Suprapubic skin (tissue), 4 donors: ENCODE measurements at regions not wholly inside any gene's neighbourhood (a gene's known extent, or its start where the extent isn't known, plus 50 kb on each side); places are given as distances from the start of the nearest gene placed in this dataset.
"Not testable (repeated sequence)": the region's sequence is repeated elsewhere in the genome, so short reads cannot be mapped to it uniquely, and the experiment has no call there.

Source experiments
- EP300 ChIP-seq: sonication (generic); formaldehyde crosslinking; IDR thresholded peaks from one replicate; pipeline ENCODE4 v1.6.1; 2017; ENCODE audit warnings: antibody characterized with exemption
- POLR2A ChIP-seq, 2 donors: fragments of 450-650 bp; IDR thresholded peaks; one replicate each; pipeline ENCODE4 v1.6.1; 2017; ENCODE audit warnings: antibody characterized with exemption in 2 of 2, mild to moderate bottlenecking in 2 of 2, moderate library complexity in 2 of 2
- POLR2AphosphoS5 ChIP-seq, 3 donors: sonication (generic); formaldehyde crosslinking; IDR thresholded peaks; one replicate each; pipeline ENCODE4 v1.6.1; 2017; ENCODE audit warnings: antibody characterized with exemption in 3 of 3
- TF ChIP-seq, protein P1 (sequence below), 2 donors: fragments of 200-600 bp in 1 of 2; fragments of 450-650 bp in 1 of 2; sonication (generic) in 1 of 2; IDR thresholded peaks; one replicate each; pipeline ENCODE4 v1.5.1; 2016 to 2019; ENCODE audit warnings: antibody characterized with exemption in 2 of 2, mild to moderate bottlenecking in 1 of 2, moderate library complexity in 1 of 2

- TF ChIP-seq, protein P1, sequence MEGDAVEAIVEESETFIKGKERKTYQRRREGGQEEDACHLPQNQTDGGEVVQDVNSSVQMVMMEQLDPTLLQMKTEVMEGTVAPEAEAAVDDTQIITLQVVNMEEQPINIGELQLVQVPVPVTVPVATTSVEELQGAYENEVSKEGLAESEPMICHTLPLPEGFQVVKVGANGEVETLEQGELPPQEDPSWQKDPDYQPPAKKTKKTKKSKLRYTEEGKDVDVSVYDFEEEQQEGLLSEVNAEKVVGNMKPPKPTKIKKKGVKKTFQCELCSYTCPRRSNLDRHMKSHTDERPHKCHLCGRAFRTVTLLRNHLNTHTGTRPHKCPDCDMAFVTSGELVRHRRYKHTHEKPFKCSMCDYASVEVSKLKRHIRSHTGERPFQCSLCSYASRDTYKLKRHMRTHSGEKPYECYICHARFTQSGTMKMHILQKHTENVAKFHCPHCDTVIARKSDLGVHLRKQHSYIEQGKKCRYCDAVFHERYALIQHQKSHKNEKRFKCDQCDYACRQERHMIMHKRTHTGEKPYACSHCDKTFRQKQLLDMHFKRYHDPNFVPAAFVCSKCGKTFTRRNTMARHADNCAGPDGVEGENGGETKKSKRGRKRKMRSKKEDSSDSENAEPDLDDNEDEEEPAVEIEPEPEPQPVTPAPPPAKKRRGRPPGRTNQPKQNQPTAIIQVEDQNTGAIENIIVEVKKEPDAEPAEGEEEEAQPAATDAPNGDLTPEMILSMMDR (IDR thresholded peaks at IDR 0.05): not testable (repeated sequence)
- not testable (repeated sequence) for TF ChIP-seq POLR2A (IDR thresholded peaks at IDR 0.05); EP300; POLR2AphosphoS5 (IDR thresholded peaks at IDR 0.05)
These were observed 372.6 kb upstream of the MEX3C start for GRCh38 chr18:51570071-51570470.
